ENCODE measurements at regions not wholly inside any gene's neighbourhood (a gene's known extent, or its start where the extent isn't known, plus 50 kb on each side); places are given as distances from the start of the nearest gene placed in this dataset.

- H3K27ac ChIP-seq: no peak overlapping the region
- DNase-seq (ENCODE audit: low spot score): no peak
- ChIA-PET POLR2A (ENCODE audit: low non-redundant PET) (no interaction called here), CTCF (no interaction called here)
- TF ChIP-seq CTCF (conservative IDR thresholded peaks at IDR 0.05; ENCODE audit: low read depth): no peak
Measured at GRCh38 chr21:24127651-24128050, 1479.6 kb downstream of the MRPL39 start.

- POLR2A ChIA-PET (ENCODE audit: low non-redundant PET): no interaction called here
- CTCF ChIA-PET: no interaction called here
- no peak for DNase-seq (ENCODE audit: low spot score)
- no peak for TF ChIP-seq CTCF (conservative IDR thresholded peaks at IDR 0.05; ENCODE audit: low read depth)
- no peak overlapping the region for H3K27ac ChIP-seq
Measured at GRCh38 chr21:24123785-24124184, 1483.5 kb downstream of the MRPL39 start.

GRCh38 chr21:24118738-24119459 lies 1488.4 kb downstream of the MRPL39 start:
- no peak for TF ChIP-seq CTCF (conservative IDR thresholded peaks at IDR 0.05; ENCODE audit: low read depth)
- H3K27ac ChIP-seq: no peak overlapping the region
- ChIA-PET POLR2A (ENCODE audit: low non-redundant PET) (no interaction called here), CTCF (no interaction called here)
- DNase-seq (ENCODE audit: low spot score): no peak

- ChIA-PET POLR2A (ENCODE audit: low non-redundant PET) (no interaction called here), CTCF (interaction anchor here (0.6 kb wide), 1 partner anchor 122 kb away, joined by 6 read pairs; no protein-coding TSS in a partner anchor)
- no peak overlapping the region for H3K27ac ChIP-seq
- TF ChIP-seq CTCF (conservative IDR thresholded peaks at IDR 0.05; ENCODE audit: low read depth): no peak
- DNase-seq (ENCODE audit: low spot score): no peak
Measured at GRCh38 chr21:24115141-24115540, 1492.1 kb downstream of the MRPL39 start.

GRCh38 chr21:24112020-24112419 lies 1495.3 kb downstream of the MRPL39 start:
- CTCF ChIA-PET: interaction anchor here (0.6 to 0.8 kb wide), 2 partner anchors 182 to 1168 kb away, joined by 3 read pairs; no protein-coding TSS in a partner anchor

GRCh38 chr21:24110846-24111245 lies 1496.4 kb downstream of the MRPL39 start:
- CTCF ChIA-PET: no interaction called here
- H3K27ac ChIP-seq: no peak overlapping the region
- no peak for TF ChIP-seq CTCF (conservative IDR thresholded peaks at IDR 0.05; ENCODE audit: low read depth)
- DNase-seq (ENCODE audit: low spot score): no peak
- POLR2A ChIA-PET (ENCODE audit: low non-redundant PET): no interaction called here

More at GRCh38 chr21:24112020-24112419, 1495.3 kb downstream of the MRPL39 start:
- H3K27ac ChIP-seq: no peak overlapping the region
- no peak for TF ChIP-seq CTCF (conservative IDR thresholded peaks at IDR 0.05; ENCODE audit: low read depth)
- POLR2A ChIA-PET (ENCODE audit: low non-redundant PET): no interaction called here
- DNase-seq (ENCODE audit: low spot score): no peak

Data from RWPE1 (cell line).